ENCODE measurements at regions not wholly inside any gene's neighbourhood (a gene's known extent, or its start where the extent isn't known, plus 50 kb on each side); places are given as distances from the start of the nearest gene placed in this dataset.
A peak's percentile ranks its signal among the peaks of the same experiment; 100 is the strongest.

GRCh38 chr15:77742570-77742969 is 109.9 kb upstream of the LINGO1 start:
- DNase-seq (ENCODE audit: low read depth, low spot score) (no peak), ATAC-seq (no peak)
- Histone ChIP-seq H3K36me3 (ENCODE audit: control insufficient read depth, insufficient read depth, low read length) (no peaks in the 10 kb centered on the region), H3K4me1 (ENCODE audit: control insufficient read depth, insufficient read depth, low read length) (peaks cover 3% of the 10 kb centered on the region; the same call in 1 of the 2 replicates), H3K4me3 (ENCODE audit: low read depth in 2 of 2, low read length in 2 of 2) (no peak overlapping the region), H3K9me3 (ENCODE audit: control insufficient read depth, insufficient read depth, low read depth, low read length) (no peaks in the 10 kb centered on the region), H3K27ac (ENCODE audit: low read length) (no peak overlapping the region), H3K27me3 (ENCODE audit: control insufficient read depth, insufficient read depth, low read length) (no peaks in the 10 kb centered on the region)
- in situ Hi-C loops (cut with HindIII; ENCODE audit: low pct_unique_long_range_greater_than_20kb, low sequenced_read_pairs) (no loop called here), intact Hi-C loops (cut with micrococcal nuclease; ENCODE audit: unreplicated experiment) (no loop called here)
- CTCF ChIA-PET = no interaction called here
- no peak for TF ChIP-seq TCF7L2 (IDR thresholded peaks at IDR 0.05; ENCODE audit: low read depth, low read length)
- TF ChIP-seq POLR2AphosphoS5 (IDR thresholded peaks at IDR 0.05; ENCODE audit: low read depth, low read length) = no peak
- no peak for TF ChIP-seq SIN3A (IDR thresholded peaks at IDR 0.05; ENCODE audit: borderline replicate concordance, insufficient read depth, low read depth, low read length)
- no peak for TF ChIP-seq CTCF (IDR thresholded peaks at IDR 0.05)
- TF ChIP-seq REST (IDR thresholded peaks at IDR 0.05; ENCODE audit: insufficient read depth in 1 of 2, low read depth in 2 of 2, low read length in 1 of 2) = no peak
- BruUV-seq (replicated peaks) = no TSS peak
- POLR2A ChIA-PET = no interaction called here

GRCh38 chr15:77742127-77742526 is 109.4 kb upstream of the LINGO1 start:
- peak; percentile 73 for ATAC-seq

More at GRCh38 chr15:77742127-77742526, 109.4 kb upstream of the LINGO1 start:
- no peak for TF ChIP-seq CTCF (IDR thresholded peaks at IDR 0.05)
- TF ChIP-seq TCF7L2 (IDR thresholded peaks at IDR 0.05; ENCODE audit: low read depth, low read length) = no peak
- TF ChIP-seq POLR2AphosphoS5 (IDR thresholded peaks at IDR 0.05; ENCODE audit: low read depth, low read length) = no peak
- no peak for TF ChIP-seq SIN3A (IDR thresholded peaks at IDR 0.05; ENCODE audit: borderline replicate concordance, insufficient read depth, low read depth, low read length)
- TF ChIP-seq REST (IDR thresholded peaks at IDR 0.05; ENCODE audit: insufficient read depth in 1 of 2, low read depth in 2 of 2, low read length in 1 of 2) = no peak
- intact Hi-C loops (cut with micrococcal nuclease; ENCODE audit: unreplicated experiment) (no loop called here), in situ Hi-C loops (cut with HindIII; ENCODE audit: low pct_unique_long_range_greater_than_20kb, low sequenced_read_pairs) (no loop called here)
- Histone ChIP-seq H3K4me3 (ENCODE audit: low read depth in 2 of 2, low read length in 2 of 2) (no peak overlapping the region), H3K27ac (ENCODE audit: low read length) (no peak overlapping the region), H3K36me3 (ENCODE audit: control insufficient read depth, insufficient read depth, low read length) (no peaks in the 10 kb centered on the region), H3K27me3 (ENCODE audit: control insufficient read depth, insufficient read depth, low read length) (no peaks in the 10 kb centered on the region; the same call in 1 of the 2 replicates), H3K4me1 (ENCODE audit: control insufficient read depth, insufficient read depth, low read length) (no peaks in the 10 kb centered on the region), H3K9me3 (ENCODE audit: control insufficient read depth, insufficient read depth, low read depth, low read length) (no peaks in the 10 kb centered on the region)
- ChIA-PET POLR2A (no interaction called here), CTCF (no interaction called here)
- DNase-seq (ENCODE audit: low read depth, low spot score) = no peak
- no TSS peak for BruUV-seq (replicated peaks)

Data from Panc1 (cell line).